ENCODE measurements at regions not wholly inside any gene's neighbourhood (a gene's known extent, or its start where the extent isn't known, plus 50 kb on each side); places are given as distances from the start of the nearest gene placed in this dataset.

DNA sequence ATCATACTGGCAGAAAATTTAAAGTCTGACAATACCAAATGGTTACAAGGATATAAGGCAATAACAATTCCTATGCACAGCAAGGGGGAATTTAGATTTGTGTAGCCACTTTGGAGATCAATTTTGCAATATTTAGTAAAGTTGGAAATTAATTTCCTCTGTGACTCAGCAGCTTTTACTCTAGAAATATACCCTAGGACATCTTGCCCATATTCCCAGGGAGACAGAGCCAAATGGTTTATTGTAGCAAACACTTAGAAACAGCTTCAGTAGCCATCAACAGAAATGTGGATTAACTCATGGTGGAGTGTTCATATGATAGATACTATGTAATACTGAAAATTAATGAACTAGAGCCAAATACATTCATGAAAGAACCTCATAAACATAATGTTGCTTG, 104.6 kb downstream of the BACH1 start:
- POLR2A ChIA-PET = no interaction called here
- in situ Hi-C loops (cut with MboI) (no loop called here), intact Hi-C loops (cut with micrococcal nuclease; ENCODE audit: unreplicated experiment) (no loop called here)
- no TSS peak for BruUV-seq (replicated peaks)
- H3K79me2 ChIP-seq (ENCODE audit: control insufficient read depth, insufficient read depth, low read length) = no peaks in the 10 kb centered on the region
- RAD21 ChIA-PET (ENCODE audit: unreplicated experiment) = no interaction called here
- no peak overlapping the region for H3K9ac ChIP-seq (ENCODE audit: control insufficient read depth, insufficient read depth, low read length)
- no peak overlapping the region for H2AFZ ChIP-seq (ENCODE audit: control insufficient read depth, low read depth, low read length)
- H3K9me3 ChIP-seq (replicated peaks; ENCODE audit: control insufficient read depth, insufficient read depth, low read length) = no peaks in the 10 kb centered on the region; the same call in 1 of the 3 replicates
- no peak overlapping the region for H3K27ac ChIP-seq (ENCODE audit: control insufficient read depth, insufficient read depth)
- no peak overlapping the region for H3K4me3 ChIP-seq
- CTCF ChIA-PET = no interaction called here
- FAIRE-seq (no peak), DNase-seq (ENCODE audit: low read depth, low spot score) (no peak), ATAC-seq (no peak)
- H4K20me1 ChIP-seq (ENCODE audit: control insufficient read depth, insufficient read depth) = no peaks in the 10 kb centered on the region
- H3K36me3 ChIP-seq (ENCODE audit: control insufficient read depth in 2 of 2, insufficient read depth in 2 of 2, low read length in 1 of 2) = no peaks in the 10 kb centered on the region
- SMC1A ChIA-PET (ENCODE audit: uncharacterized antibody, unreplicated experiment) = no interaction called here
- H3K4me1 ChIP-seq (ENCODE audit: control insufficient read depth, insufficient read depth, low read length) = no peaks in the 10 kb centered on the region
- no peak overlapping the region for H3K4me2 ChIP-seq (ENCODE audit: control insufficient read depth, insufficient read depth)
- no peaks in the 10 kb centered on the region for H3K27me3 ChIP-seq (replicated peaks in 1 of 2; ENCODE audit: control insufficient read depth in 2 of 2, insufficient read depth in 2 of 2, low read length in 1 of 2)
- TF ChIP-seq MEF2B (IDR thresholded peaks at IDR 0.05; ENCODE audit: partially characterized antibody, poor library complexity, severe bottlenecking) (no peak), ELK1 (IDR thresholded peaks at IDR 0.05; ENCODE audit: low read depth, low read length) (no peak), ZBED1 (IDR thresholded peaks at IDR 0.05; ENCODE audit: borderline replicate concordance) (no peak), CHD4 (IDR thresholded peaks at IDR 0.05) (no peak), SIN3A (IDR thresholded peaks at IDR 0.05; ENCODE audit: low read depth, low read length) (no peak), RCOR1 (conservative IDR thresholded peaks at IDR 0.05; ENCODE audit: low read depth, low read length) (no peak), ZNF592 (IDR thresholded peaks at IDR 0.05) (no peak), FOS (IDR thresholded peaks at IDR 0.05; ENCODE audit: borderline replicate concordance, extremely low read depth, insufficient read length) (no peak)
